ENCODE measurements at regions not wholly inside any gene's neighbourhood (a gene's known extent, or its start where the extent isn't known, plus 50 kb on each side); places are given as distances from the start of the nearest gene placed in this dataset.

DNA sequence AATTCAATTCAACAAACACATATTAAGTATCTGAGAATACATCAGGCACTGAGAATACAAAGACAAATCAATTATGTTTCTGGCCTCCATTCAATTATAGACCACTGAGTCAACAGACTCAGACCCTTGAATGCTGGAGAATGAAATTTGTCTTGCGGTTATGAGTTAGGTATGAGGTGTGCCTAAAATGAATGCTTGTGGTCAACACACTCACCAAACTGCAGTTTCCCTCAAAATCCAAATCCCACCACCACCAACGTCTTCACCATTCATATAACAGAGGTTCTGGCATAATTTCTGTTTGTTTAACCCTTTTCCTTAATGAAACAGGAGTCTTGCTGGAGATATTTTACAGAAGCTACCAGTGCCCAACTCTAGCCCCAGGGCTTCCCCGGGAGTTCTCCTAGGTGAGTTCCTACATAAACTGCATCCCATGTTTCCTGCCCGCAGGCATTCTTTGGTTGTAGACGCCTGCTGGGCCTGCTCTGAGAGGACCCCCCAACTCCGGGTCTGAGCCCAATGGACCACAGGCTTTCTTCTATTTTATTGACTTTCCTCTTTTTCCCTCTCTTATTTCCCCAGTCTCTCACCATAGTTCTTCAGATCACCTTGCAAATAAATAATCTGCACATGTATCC lies 119.2 kb downstream of the DDX53 start:
- TF ChIP-seq, protein P1, sequence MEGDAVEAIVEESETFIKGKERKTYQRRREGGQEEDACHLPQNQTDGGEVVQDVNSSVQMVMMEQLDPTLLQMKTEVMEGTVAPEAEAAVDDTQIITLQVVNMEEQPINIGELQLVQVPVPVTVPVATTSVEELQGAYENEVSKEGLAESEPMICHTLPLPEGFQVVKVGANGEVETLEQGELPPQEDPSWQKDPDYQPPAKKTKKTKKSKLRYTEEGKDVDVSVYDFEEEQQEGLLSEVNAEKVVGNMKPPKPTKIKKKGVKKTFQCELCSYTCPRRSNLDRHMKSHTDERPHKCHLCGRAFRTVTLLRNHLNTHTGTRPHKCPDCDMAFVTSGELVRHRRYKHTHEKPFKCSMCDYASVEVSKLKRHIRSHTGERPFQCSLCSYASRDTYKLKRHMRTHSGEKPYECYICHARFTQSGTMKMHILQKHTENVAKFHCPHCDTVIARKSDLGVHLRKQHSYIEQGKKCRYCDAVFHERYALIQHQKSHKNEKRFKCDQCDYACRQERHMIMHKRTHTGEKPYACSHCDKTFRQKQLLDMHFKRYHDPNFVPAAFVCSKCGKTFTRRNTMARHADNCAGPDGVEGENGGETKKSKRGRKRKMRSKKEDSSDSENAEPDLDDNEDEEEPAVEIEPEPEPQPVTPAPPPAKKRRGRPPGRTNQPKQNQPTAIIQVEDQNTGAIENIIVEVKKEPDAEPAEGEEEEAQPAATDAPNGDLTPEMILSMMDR (IDR thresholded peaks at IDR 0.05): no peak
- TF ChIP-seq ZFX (IDR thresholded peaks at IDR 0.05; ENCODE audit: borderline replicate concordance): no peak

Measured in 22Rv1 (cell line).